Thoracic aorta (tissue), 2 donors: ENCODE measurements at regions not wholly inside any gene's neighbourhood (a gene's known extent, or its start where the extent isn't known, plus 50 kb on each side); places are given as distances from the start of the nearest gene placed in this dataset.

Experiments
- ATAC-seq: fragments of 150-250 bp; one replicate; pipeline ENCODE4 v1.8.0; 2017; ENCODE audit warnings: low read depth; ENCODE audit not compliant: insufficient number of reproducible peaks, low FRiP score
- DNase-seq: peaks from one replicate; pipeline ENCODE4 v3.0.0-alpha.2; 2020; ENCODE audit warnings: low spot score
- H3K27ac ChIP-seq, 2 donors: fragments of 200-600 bp; sonication (generic); 1 replicate in 1 of 2; 2 replicates in 1 of 2; pipeline ENCODE4 v1.5.1; 2016; ENCODE audit warnings: mild to moderate bottlenecking in 2 of 2, moderate library complexity in 2 of 2
- H3K27me3 ChIP-seq: fragments of 200-600 bp; sonication (generic); replicated peaks from 2 replicates; pipeline ENCODE4 v1.6.0; 2016; ENCODE audit warnings: mild to moderate bottlenecking; ENCODE audit not compliant: insufficient read depth
- H3K36me3 ChIP-seq: fragments of 200-600 bp; sonication (generic); one replicate; pipeline ENCODE4 v1.5.1; 2016
- H3K4me1 ChIP-seq, 2 donors: fragments of 200-600 bp; sonication (generic); 1 replicate in 1 of 2; 2 replicates in 1 of 2; pipeline versions ENCODE4 v1.5.1 to v1.6.0; 2016; ENCODE audit warnings: low read depth in 2 of 2, mild to moderate bottlenecking in 1 of 2; ENCODE audit not compliant: control insufficient read depth in 1 of 2
- H3K4me3 ChIP-seq: fragments of 200-600 bp; sonication (generic); 2 replicates; pipeline ENCODE4 v1.5.1; 2016; ENCODE audit warnings: mild to moderate bottlenecking
- H3K9me3 ChIP-seq: fragments of 200-600 bp; sonication (generic); 2 replicates; pipeline ENCODE4 v1.5.1; 2016
- CTCF ChIP-seq: fragments of 200-600 bp; sonication (generic); IDR thresholded peaks from one replicate; pipeline ENCODE4 v1.5.1; 2019; ENCODE audit warnings: antibody characterized with exemption

GRCh38 chr13:40170091-40170490, 496.4 kb downstream of the FOXO1 start:
- Histone ChIP-seq H3K9me3 (no peaks in the 10 kb centered on the region), H3K4me3 (no peak overlapping the region), H3K27me3 (no peaks in the 10 kb centered on the region), H3K4me1 (no peaks in the 10 kb centered on the region), H3K27ac (no peak overlapping the region), H3K36me3 (no peaks in the 10 kb centered on the region)
- no peak for DNase-seq
- ATAC-seq: no peak
- no peak for TF ChIP-seq CTCF

GRCh38 chr13:40170982-40171381, 495.5 kb downstream of the FOXO1 start:
- no peak overlapping the region for H3K27ac ChIP-seq
- TF ChIP-seq CTCF: no peak
- ATAC-seq (no peak), DNase-seq (no peak)
- no peaks in the 10 kb centered on the region for H3K36me3 ChIP-seq
- H3K9me3 ChIP-seq: no peaks in the 10 kb centered on the region
- H3K4me1 ChIP-seq: no peaks in the 10 kb centered on the region
- no peaks in the 10 kb centered on the region for H3K27me3 ChIP-seq
- H3K4me3 ChIP-seq: no peak overlapping the region

GRCh38 chr13:40171566-40171965, 494.9 kb downstream of the FOXO1 start:
- H3K36me3 ChIP-seq: no peaks in the 10 kb centered on the region
- no peaks in the 10 kb centered on the region for H3K9me3 ChIP-seq
- DNase-seq (no peak), ATAC-seq (no peak)
- H3K4me1 ChIP-seq: no peaks in the 10 kb centered on the region
- TF ChIP-seq CTCF: no peak
- no peak overlapping the region for H3K27ac ChIP-seq
- H3K27me3 ChIP-seq: no peaks in the 10 kb centered on the region
- no peak overlapping the region for H3K4me3 ChIP-seq

- no peak for TF ChIP-seq CTCF
- ATAC-seq (no peak), DNase-seq (no peak)
- no peaks in the 10 kb centered on the region for H3K36me3 ChIP-seq
- no peaks in the 10 kb centered on the region for H3K27me3 ChIP-seq
- H3K9me3 ChIP-seq: no peaks in the 10 kb centered on the region
- no peaks in the 10 kb centered on the region for H3K4me1 ChIP-seq
- no peak overlapping the region for H3K27ac ChIP-seq
- no peak overlapping the region for H3K4me3 ChIP-seq
Observed at GRCh38 chr13:40172149-40172591, 494.3 kb downstream of the FOXO1 start.

- no peak for DNase-seq
- no peaks in the 10 kb centered on the region for H3K27me3 ChIP-seq
- no peaks in the 10 kb centered on the region for H3K4me1 ChIP-seq
- no peaks in the 10 kb centered on the region for H3K36me3 ChIP-seq
- TF ChIP-seq CTCF: no peak
- no peaks in the 10 kb centered on the region for H3K9me3 ChIP-seq
- H3K4me3 ChIP-seq: no peak overlapping the region
- H3K27ac ChIP-seq: no peak overlapping the region
- no peak for ATAC-seq
Observed at GRCh38 chr13:40172878-40173277, 493.6 kb downstream of the FOXO1 start.
